RWPE1 (cell line): ENCODE measurements at regions not wholly inside any gene's neighbourhood (a gene's known extent, or its start where the extent isn't known, plus 50 kb on each side); places are given as distances from the start of the nearest gene placed in this dataset.
A peak's percentile ranks its signal among the peaks of the same experiment; 100 is the strongest.
"Not testable (repeated sequence)": the region's sequence is repeated elsewhere in the genome, so short reads cannot be mapped to it uniquely, and the experiment has no call there.

Experiments used
- CTCF ChIA-PET: fragments of 350-600 bp; sonication (Branson Sonifier 250); formaldehyde crosslinking; extraction: SDS; loops from one replicate; lab custom pipeline; 2021; lab: Yijun Ruan, JAX
- POLR2A ChIA-PET: fragments of 400-600 bp; formaldehyde crosslinking; extraction: SDS; loops from one replicate; lab custom pipeline; 2020; ENCODE audit warnings: antibody characterized with exemption; ENCODE audit not compliant: low non-redundant PET; lab: Yijun Ruan, JAX
- DNase-seq: peaks from one replicate; pipeline ENCODE4 v3.0.0; 2012; ENCODE audit warnings: low spot score
- H3K27ac ChIP-seq: fragments of 450-650 bp; 2 replicates; pipeline ENCODE4 v1.5.1; 2017
- TF ChIP-seq, protein P1 (sequence below): fragments of 450-650 bp; conservative IDR thresholded peaks from 2 replicates; pipeline ENCODE4 v1.5.1; 2017; ENCODE audit warnings: low read depth, mild to moderate bottlenecking

DNA sequence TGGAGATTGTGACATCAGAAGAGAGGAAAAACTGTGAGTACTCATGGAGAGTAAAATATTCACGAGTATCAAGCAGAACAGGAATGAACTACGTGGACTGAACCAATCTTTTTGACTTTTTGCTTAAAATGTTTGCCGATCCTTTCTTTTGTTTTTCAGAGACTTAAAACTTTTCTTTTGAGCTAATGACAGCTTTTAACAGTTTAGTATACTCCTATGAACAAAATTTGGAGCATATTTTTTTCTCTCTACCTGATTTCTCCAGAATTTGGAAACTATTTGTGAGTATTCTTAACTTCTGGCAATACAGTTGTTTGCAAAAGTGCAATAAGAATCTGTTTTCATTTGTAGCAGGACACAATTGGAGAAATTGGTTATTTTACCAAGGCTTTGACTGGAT lies 786.3 kb downstream of the SORCS1 start:
- POLR2A ChIA-PET: no interaction called here
- TF ChIP-seq, protein P1, sequence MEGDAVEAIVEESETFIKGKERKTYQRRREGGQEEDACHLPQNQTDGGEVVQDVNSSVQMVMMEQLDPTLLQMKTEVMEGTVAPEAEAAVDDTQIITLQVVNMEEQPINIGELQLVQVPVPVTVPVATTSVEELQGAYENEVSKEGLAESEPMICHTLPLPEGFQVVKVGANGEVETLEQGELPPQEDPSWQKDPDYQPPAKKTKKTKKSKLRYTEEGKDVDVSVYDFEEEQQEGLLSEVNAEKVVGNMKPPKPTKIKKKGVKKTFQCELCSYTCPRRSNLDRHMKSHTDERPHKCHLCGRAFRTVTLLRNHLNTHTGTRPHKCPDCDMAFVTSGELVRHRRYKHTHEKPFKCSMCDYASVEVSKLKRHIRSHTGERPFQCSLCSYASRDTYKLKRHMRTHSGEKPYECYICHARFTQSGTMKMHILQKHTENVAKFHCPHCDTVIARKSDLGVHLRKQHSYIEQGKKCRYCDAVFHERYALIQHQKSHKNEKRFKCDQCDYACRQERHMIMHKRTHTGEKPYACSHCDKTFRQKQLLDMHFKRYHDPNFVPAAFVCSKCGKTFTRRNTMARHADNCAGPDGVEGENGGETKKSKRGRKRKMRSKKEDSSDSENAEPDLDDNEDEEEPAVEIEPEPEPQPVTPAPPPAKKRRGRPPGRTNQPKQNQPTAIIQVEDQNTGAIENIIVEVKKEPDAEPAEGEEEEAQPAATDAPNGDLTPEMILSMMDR: no peak
- CTCF ChIA-PET: no interaction called here
- DNase-seq: no peak
- no peak overlapping the region for H3K27ac ChIP-seq

DNA sequence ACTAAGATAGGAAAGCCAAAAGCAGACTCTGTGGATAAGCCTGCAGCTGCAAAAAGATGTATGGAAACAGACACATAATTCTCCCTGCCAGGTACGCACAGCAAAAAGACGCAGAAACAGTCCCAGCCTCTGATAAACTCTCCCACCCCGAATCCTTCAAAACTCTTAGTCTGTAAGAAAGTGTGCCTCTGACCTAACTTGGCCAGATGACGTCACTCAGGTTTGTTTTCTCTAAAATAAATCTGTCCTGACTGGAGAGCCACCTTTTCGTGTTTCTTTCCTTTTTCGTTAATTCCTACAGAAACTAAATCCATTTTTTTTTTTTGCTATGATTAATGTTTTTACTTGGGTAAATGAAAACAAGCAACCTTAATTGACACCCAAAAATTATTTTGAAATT lies 793.8 kb downstream of the SORCS1 start:
- DNase-seq: no peak
- POLR2A ChIA-PET: no interaction called here
- TF ChIP-seq, protein P1: no peak
- CTCF ChIA-PET: interaction anchor here (0.9 kb wide), 1 partner anchor 18 kb away, joined by 3 read pairs; no protein-coding TSS in a partner anchor
- H3K27ac ChIP-seq: no peak overlapping the region

DNA sequence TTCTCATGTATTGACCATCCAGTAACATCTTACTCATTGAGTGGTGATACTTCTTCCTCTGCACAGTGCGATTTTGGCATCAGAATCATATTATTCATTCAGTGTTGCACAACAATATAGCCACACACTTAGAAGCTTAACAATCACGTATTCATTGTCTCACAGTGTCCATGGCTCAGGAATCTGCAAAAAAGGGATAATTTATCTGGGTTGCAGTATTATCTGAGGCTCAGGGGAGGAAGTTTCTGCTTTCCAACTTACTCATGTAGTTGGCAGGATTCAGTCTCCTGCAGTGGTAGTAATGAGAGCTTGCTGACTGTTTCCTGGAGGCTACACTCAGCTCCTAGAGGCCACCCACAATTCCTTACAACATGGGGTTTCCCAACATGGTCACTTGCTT lies 803.6 kb downstream of the SORCS1 start:
- CTCF ChIA-PET: no interaction called here
- POLR2A ChIA-PET: no interaction called here
- TF ChIP-seq, protein P1: no peak

DNA sequence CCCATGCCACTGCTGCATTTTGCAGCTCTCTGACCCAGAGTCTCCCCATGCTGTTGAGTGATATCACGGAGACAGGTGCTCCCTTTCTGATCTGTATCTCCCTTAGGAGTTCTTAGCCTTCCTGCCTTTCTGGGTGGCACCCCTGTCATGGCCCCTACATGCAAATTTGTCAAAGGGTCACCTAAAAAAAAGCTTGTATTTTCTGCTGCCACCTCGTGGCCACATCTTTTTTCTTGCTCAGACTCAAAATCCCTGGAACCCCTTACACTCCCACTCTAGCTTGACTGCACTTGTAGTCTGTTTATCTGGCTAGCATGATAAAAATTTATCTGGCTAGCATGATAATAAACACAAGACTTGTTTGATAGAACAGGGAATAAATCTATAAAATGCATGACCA lies 809.1 kb downstream of the SORCS1 start:
- ChIA-PET POLR2A (no interaction called here), CTCF (interaction anchor here (0.5 to 1.2 kb wide), 6 partner anchors 11 to 1587 kb away, joined by 3 to 4 read pairs (median 3); no protein-coding TSS in a partner anchor)
- no peak overlapping the region for H3K27ac ChIP-seq
- DNase-seq: no peak
- TF ChIP-seq, protein P1: no peak

More for the DNA sequence above, 803.6 kb downstream of the SORCS1 start:
- H3K27ac ChIP-seq: no peak overlapping the region
- peak; percentile 54 for DNase-seq

DNA sequence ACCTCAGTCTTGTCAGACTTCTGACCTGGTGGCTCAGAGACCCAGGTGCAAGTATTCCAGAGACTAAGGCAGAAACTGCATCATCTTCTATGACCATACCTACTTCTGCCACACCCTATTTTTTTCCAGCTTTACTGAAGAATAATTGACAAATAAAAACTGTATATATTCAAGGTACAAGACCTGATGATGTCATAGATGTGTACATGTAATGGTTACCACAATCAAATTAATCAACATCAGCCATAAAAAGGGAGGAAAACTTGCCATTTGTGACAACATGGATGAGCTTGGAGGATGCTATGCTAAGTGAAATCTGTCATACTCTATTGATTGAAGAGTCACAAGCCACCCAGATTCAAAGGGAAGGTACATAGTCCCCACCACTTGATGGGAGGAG lies 815.6 kb downstream of the SORCS1 start:
- ChIA-PET POLR2A (no interaction called here), CTCF (no interaction called here)
- no peak overlapping the region for H3K27ac ChIP-seq
- TF ChIP-seq, protein P1: no peak
- DNase-seq: no peak

DNA sequence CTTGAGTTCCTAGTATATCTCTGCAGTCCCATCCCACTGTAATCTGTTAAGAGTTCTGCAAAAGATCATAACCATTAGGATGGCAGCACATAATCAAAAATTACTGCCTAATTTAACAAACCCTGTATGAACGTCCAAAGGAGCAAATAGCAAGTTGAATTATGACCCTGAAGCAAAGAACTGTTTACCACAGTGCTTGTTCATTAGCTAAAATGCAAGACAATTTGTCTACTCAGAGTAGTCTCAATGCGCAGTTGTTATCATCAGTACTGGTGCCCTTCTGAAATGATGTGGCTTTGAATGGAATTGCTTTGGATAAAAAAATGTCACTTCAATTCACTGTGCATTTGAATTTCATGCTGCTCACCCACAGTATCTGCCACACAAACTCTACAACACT lies 817.0 kb downstream of the SORCS1 start:
- ChIA-PET POLR2A (no interaction called here), CTCF (interaction anchor here (0.6 kb wide), 1 partner anchor 1831 kb away, joined by 4 read pairs; no protein-coding TSS in a partner anchor)
- no peak for DNase-seq

DNA sequence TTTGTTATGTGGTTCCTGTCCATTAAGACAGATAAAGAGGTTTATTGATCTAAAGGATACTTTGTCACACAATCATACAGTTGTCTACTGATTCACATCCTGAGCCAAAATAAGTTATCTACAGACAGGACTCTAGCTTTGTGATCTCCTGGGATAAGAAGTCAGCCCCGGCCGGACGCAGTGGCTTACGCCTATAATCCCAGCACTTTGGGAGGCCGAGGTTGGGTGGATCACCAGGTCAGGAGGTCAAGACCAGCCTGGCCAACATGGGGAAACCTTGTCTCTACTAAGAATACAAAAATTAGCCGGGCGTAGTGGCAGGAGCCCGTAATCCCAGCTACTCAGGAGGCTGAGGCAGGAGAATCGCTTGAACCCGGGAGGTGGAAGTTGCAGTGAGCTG lies 821.0 kb downstream of the SORCS1 start:
- CTCF ChIA-PET: interaction anchor here (0.6 kb wide), 1 partner anchor 246 kb away, joined by 3 read pairs; no protein-coding TSS in a partner anchor
- POLR2A ChIA-PET, DNase-seq, H3K27ac ChIP-seq: not testable (repeated sequence)

More for the DNA sequence above, 817.0 kb downstream of the SORCS1 start:
- TF ChIP-seq, protein P1: no peak
- no peak overlapping the region for H3K27ac ChIP-seq
